ENCODE measurements at regions not wholly inside any gene's neighbourhood (a gene's known extent, or its start where the extent isn't known, plus 50 kb on each side); places are given as distances from the start of the nearest gene placed in this dataset.

DNA sequence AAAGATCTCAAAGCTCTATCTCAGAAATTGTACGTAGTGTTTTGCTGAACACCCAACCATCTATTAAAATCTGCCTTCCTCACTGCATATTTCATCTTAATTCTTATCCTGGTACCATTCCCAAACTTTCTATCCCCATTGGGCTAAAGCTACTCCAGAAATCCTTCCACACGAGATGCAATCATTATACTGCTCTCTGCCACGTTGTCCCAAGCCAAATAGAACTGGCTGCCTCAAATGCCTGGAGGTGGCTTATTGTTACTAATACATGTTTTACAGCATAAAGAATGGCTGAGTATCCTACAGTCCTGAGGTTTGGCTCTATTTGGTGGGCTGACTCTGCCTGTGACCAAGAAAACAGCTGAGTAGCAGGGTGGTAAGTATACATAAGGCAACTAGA lies 306.0 kb upstream of the ACVR2A start:
- TF ChIP-seq, protein P1, sequence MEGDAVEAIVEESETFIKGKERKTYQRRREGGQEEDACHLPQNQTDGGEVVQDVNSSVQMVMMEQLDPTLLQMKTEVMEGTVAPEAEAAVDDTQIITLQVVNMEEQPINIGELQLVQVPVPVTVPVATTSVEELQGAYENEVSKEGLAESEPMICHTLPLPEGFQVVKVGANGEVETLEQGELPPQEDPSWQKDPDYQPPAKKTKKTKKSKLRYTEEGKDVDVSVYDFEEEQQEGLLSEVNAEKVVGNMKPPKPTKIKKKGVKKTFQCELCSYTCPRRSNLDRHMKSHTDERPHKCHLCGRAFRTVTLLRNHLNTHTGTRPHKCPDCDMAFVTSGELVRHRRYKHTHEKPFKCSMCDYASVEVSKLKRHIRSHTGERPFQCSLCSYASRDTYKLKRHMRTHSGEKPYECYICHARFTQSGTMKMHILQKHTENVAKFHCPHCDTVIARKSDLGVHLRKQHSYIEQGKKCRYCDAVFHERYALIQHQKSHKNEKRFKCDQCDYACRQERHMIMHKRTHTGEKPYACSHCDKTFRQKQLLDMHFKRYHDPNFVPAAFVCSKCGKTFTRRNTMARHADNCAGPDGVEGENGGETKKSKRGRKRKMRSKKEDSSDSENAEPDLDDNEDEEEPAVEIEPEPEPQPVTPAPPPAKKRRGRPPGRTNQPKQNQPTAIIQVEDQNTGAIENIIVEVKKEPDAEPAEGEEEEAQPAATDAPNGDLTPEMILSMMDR (IDR thresholded peaks at IDR 0.05; ENCODE audit: borderline replicate concordance, extremely low read depth, insufficient read depth), result no peak
- Histone ChIP-seq H3K27ac (ENCODE audit: low read depth in 2 of 2, low read length in 2 of 2) (no peak overlapping the region), H3K27me3 (ENCODE audit: control insufficient read depth, insufficient read depth, low read length) (no peaks in the 10 kb centered on the region), H3K9ac (ENCODE audit: low read length in 3 of 3) (no peak overlapping the region), H3K4me1 (ENCODE audit: control insufficient read depth in 2 of 3, insufficient read depth in 2 of 3, low read depth in 1 of 3, low read length in 3 of 3) (no peaks in the 10 kb centered on the region), H3K36me3 (ENCODE audit: control insufficient read depth in 2 of 3, insufficient read depth in 3 of 3, low read length in 3 of 3) (no peaks in the 10 kb centered on the region), H3K9me3 (ENCODE audit: control insufficient read depth in 2 of 3, insufficient read depth in 1 of 3, low read length in 3 of 3) (no peaks in the 10 kb centered on the region), H3K4me3 (ENCODE audit: low read length in 3 of 3) (no peak overlapping the region)
- intact Hi-C loops (cut with DNase I), result no loop called here
- no peak for FAIRE-seq
- no peak for DNase-seq

DNA sequence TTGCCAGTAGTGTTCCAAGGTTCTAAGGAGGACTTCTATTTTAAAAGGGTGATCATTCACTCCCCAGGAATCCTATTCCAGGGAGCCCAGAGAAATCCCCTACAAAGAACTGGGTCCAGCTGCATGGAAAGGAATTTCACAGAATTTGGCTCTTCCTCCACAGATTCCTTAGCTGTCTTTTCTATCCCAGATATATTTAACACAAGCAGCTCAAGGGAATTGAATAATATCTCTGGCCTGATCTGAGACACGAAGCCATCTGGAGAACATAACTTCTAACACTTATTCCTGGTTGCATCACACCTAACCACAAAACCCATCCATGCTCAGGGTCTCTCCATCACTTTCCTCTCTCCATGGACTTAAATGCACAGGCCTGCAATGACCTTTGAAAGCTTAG lies 306.7 kb upstream of the ACVR2A start:
- TF ChIP-seq, protein P1 (IDR thresholded peaks at IDR 0.05; ENCODE audit: borderline replicate concordance, extremely low read depth, insufficient read depth), result no peak
- Histone ChIP-seq H3K9ac (ENCODE audit: low read length in 3 of 3) (no peak overlapping the region), H3K9me3 (ENCODE audit: control insufficient read depth in 2 of 3, insufficient read depth in 1 of 3, low read length in 3 of 3) (no peaks in the 10 kb centered on the region), H3K4me3 (ENCODE audit: low read length in 3 of 3) (no peak overlapping the region), H3K4me1 (ENCODE audit: control insufficient read depth in 2 of 3, insufficient read depth in 2 of 3, low read depth in 1 of 3, low read length in 3 of 3) (no peaks in the 10 kb centered on the region), H3K27me3 (ENCODE audit: control insufficient read depth, insufficient read depth, low read length) (no peaks in the 10 kb centered on the region), H3K27ac (ENCODE audit: low read depth in 2 of 2, low read length in 2 of 2) (no peak overlapping the region), H3K36me3 (ENCODE audit: control insufficient read depth in 2 of 3, insufficient read depth in 3 of 3, low read length in 3 of 3) (no peaks in the 10 kb centered on the region)
- DNase-seq (no peak), FAIRE-seq (no peak)
- intact Hi-C loops (cut with DNase I), result no loop called here

DNA sequence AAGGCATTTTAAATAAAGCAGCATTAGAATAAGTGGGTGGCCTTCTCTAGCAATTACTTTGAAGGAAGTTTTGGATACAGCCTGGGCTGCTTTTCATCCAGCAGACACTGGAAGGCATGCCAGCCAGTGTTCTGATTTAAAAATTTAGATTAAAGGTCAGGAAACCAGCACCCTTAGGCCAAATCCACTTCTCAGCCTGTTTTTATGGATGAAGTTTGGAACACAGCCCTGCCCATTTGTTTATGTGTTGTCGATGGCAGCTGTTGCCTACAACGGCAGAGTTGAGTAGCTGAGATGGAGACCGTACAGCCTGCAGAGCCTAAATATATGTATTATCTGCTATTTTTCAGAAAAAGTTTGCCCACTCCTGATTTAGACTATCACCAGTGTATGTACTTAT lies 313.6 kb upstream of the ACVR2A start:
- no peaks in the 10 kb centered on the region for H3K4me1 ChIP-seq (ENCODE audit: control insufficient read depth in 2 of 3, insufficient read depth in 2 of 3, low read depth in 1 of 3, low read length in 3 of 3)
- no peaks in the 10 kb centered on the region for H3K27me3 ChIP-seq (ENCODE audit: control insufficient read depth, insufficient read depth, low read length)
- DNase-seq, result no peak
- TF ChIP-seq, protein P1 (IDR thresholded peaks at IDR 0.05; ENCODE audit: borderline replicate concordance, extremely low read depth, insufficient read depth), result no peak
- intact Hi-C loops (cut with DNase I), result no loop called here
- FAIRE-seq, result no peak
- H3K9ac ChIP-seq (ENCODE audit: low read length in 3 of 3), result no peak overlapping the region
- no peaks in the 10 kb centered on the region for H3K36me3 ChIP-seq (ENCODE audit: control insufficient read depth in 2 of 3, insufficient read depth in 3 of 3, low read length in 3 of 3)
- no peak overlapping the region for H3K27ac ChIP-seq (ENCODE audit: low read depth in 2 of 2, low read length in 2 of 2)
- no peaks in the 10 kb centered on the region for H3K9me3 ChIP-seq (ENCODE audit: control insufficient read depth in 2 of 3, insufficient read depth in 1 of 3, low read length in 3 of 3)
- H3K4me3 ChIP-seq (ENCODE audit: low read length in 3 of 3), result no peak overlapping the region

DNA sequence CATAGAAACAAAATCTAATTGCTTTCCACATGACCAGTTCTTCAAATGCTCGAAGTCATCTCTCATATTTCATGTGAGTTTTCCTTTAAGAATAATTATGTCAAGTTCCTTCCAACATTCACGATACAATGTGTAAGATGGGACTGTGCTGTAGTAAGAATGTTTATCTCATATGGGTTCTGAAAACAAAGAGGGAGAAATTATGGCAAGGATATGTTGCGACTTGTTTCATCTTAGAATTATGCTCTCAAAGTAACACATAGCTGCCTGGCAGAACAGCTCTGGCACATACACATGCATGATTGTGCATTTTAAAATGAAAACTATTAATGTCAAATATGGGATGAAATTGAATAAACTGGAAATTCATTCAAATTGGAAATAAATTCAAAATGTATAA lies 314.8 kb upstream of the ACVR2A start:
- Histone ChIP-seq H3K9ac (ENCODE audit: low read length in 3 of 3) (no peak overlapping the region), H3K9me3 (ENCODE audit: control insufficient read depth in 2 of 3, insufficient read depth in 1 of 3, low read length in 3 of 3) (no peaks in the 10 kb centered on the region), H3K4me1 (ENCODE audit: control insufficient read depth in 2 of 3, insufficient read depth in 2 of 3, low read depth in 1 of 3, low read length in 3 of 3) (no peaks in the 10 kb centered on the region), H3K36me3 (ENCODE audit: control insufficient read depth in 2 of 3, insufficient read depth in 3 of 3, low read length in 3 of 3) (no peaks in the 10 kb centered on the region), H3K4me3 (ENCODE audit: low read length in 3 of 3) (no peak overlapping the region), H3K27ac (ENCODE audit: low read depth in 2 of 2, low read length in 2 of 2) (no peak overlapping the region), H3K27me3 (ENCODE audit: control insufficient read depth, insufficient read depth, low read length) (no peaks in the 10 kb centered on the region)
- DNase-seq (no peak), FAIRE-seq (peak; percentile 47)
- intact Hi-C loops (cut with DNase I), result no loop called here
- TF ChIP-seq, protein P1 (IDR thresholded peaks at IDR 0.05; ENCODE audit: borderline replicate concordance, extremely low read depth, insufficient read depth), result no peak

Data from kidney (tissue), 13 donors.